HG03025 (cell line): ENCODE measurements at regions not wholly inside any gene's neighbourhood (a gene's known extent, or its start where the extent isn't known, plus 50 kb on each side); places are given as distances from the start of the nearest gene placed in this dataset.

Experiments
- ATAC-seq: cut with Tn5 transposase; IDR thresholded peaks from one replicate; pipeline ENCODE4 v1.9.1; 2021; ENCODE audit warnings: mild to moderate bottlenecking, moderate library complexity; ENCODE audit not compliant: unreplicated experiment, low FRiP score

- no peak for ATAC-seq
Observed at GRCh38 chr3:107063351-107063750, 313.9 kb upstream of the CCDC54 start.

GRCh38 chr3:107064405-107065060 is 312.7 kb upstream of the CCDC54 start:
- peak; percentile 92 for ATAC-seq

- no peak for ATAC-seq
Observed at GRCh38 chr3:107065094-107065861, 312.0 kb upstream of the CCDC54 start.

- ATAC-seq: no peak
Observed at GRCh38 chr3:107067421-107067820, 309.8 kb upstream of the CCDC54 start.

DNA sequence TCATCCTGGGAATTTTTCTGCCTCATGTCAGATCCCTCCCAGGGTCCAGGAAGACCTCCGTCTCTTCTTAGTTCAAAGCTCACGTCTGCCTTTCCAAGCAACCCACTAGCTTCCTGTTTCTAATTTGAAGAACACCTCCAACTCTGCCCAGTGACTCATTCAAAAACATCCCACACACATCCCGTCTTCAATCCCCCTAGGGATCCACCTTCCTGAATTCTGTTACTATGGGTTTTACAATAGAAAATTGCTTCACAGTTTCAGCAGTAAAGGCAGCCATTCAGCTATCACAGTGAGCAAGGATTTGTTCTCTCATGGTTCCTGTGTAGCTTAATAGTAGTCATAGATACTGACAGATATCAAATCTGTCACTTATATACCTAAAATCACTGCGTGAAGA is 308.3 kb upstream of the CCDC54 start:
- no peak for ATAC-seq

DNA sequence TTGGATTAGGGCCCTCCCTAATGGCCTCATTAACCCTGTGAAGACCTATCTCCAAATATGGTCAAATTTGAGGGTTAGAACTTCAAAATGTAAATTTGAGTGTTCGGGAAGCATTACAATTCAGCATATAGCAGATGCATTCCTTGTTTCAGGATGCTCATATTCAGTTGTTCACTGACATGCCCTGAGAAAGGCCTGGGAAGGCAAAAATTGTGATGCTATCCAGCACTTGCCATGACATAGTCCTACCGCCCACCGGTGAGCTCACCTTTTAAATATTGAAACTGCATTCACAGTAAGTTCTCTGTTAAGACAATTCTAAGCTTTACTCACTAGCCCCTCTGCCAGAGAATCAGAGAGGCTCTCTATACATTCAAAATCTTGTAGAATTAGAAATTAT is 300.3 kb upstream of the CCDC54 start:
- no peak for ATAC-seq

- ATAC-seq: no peak
Observed at GRCh38 chr3:107077391-107077790, 299.8 kb upstream of the CCDC54 start.

DNA sequence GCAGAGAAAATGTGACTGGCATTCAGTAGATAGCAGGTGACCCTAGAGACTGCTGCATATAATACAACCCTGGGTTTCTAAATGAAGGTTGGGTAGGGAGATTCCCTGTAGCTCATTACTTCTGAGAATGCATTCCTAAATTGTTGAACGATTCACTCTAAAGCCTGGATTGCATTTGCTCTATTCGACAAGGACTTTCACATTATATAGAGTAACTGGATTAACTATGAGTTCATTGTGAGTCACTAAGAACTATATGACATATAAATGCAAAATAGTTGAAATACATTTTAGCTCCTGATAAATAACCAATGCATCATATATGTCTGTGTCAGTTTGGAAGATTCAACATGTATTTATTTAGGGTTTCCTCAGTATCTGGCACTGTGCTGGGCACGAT is 294.7 kb upstream of the CCDC54 start:
- no peak for ATAC-seq

DNA sequence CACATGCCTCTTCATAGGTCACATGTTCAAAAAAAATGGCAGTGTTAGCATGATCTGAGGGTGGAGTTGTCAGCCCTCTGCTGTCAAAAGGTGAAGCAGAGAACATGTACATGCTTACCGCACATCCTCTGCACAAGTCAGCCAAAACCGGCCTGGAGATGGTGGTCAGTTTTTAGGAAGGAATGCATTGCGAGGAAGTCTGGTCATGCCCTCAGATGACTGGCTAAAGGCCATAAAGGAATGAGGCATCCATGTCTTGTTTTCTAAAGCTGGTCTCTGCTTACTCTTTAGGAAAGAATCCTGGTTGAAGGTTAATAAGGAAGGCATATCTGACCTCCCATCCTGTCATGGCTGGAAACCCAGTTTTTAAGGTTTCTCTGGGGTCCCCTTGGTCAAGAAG is 292.0 kb upstream of the CCDC54 start:
- no peak for ATAC-seq

DNA sequence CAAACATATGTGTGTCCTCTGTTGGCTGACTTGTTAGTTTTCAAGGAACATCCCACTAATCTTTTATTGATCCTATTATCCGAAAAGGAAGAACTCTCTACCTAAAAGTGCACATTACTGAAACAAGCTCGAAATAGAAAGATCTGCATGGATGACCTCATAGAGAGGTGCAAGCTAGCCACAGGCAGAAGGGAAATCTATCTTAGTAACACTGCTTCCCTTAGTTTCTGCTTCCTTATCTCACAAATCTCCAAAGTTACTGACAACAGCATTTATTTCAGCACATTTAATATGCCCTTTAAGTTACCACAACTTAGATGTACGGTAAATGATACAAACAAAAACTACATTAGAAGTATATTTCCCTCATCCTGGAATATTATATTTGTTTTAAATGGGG is 285.1 kb upstream of the CCDC54 start:
- ATAC-seq: no peak

DNA sequence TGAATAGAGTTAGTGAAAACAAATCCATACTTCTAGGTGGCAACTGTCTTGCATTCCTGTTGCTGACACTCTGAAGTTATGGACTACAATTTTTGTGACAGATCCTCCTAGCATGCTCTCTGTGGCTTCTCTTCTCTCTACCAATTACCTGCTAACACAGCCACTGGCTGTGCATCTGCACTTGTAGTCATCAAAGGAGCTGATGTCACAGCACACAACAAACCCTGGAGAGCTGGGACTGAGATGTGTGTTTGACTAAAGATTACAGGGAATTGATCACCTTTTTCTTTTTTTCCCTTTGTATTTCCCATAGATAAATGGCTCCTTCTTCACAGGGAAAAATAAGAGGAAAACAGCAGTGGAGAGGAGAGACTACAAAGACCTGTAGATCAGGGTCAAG is 278.4 kb upstream of the CCDC54 start:
- no peak for ATAC-seq

GRCh38 chr3:107100137-107100536 is 277.1 kb upstream of the CCDC54 start:
- ATAC-seq: no peak

- no peak for ATAC-seq
Observed at GRCh38 chr3:107100573-107100972, 276.7 kb upstream of the CCDC54 start.

GRCh38 chr3:107103786-107104185 is 273.5 kb upstream of the CCDC54 start:
- ATAC-seq: no peak

GRCh38 chr3:107106316-107106715 is 270.9 kb upstream of the CCDC54 start:
- no peak for ATAC-seq

DNA sequence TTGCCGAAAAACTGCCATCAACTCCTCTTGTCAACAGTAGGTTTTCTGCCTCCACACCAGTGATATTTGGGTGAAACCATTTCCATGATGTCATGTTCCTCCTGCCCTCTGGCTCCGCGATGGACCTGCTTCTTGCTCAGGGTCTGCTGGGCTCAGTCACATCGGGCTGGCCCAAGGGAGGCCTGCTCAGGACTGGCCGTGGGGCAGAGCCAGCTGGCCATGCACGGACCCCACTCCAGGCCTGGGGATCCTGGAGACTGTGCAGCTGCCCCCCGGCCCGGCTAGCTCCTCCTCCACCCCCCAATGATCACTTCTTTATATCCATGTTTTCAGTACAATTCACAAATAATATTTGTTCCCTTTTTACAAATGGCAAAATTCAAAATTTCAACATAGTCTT is 270.3 kb upstream of the CCDC54 start:
- ATAC-seq: no peak

GRCh38 chr3:107110596-107111305 is 266.5 kb upstream of the CCDC54 start:
- ATAC-seq: no peak

DNA sequence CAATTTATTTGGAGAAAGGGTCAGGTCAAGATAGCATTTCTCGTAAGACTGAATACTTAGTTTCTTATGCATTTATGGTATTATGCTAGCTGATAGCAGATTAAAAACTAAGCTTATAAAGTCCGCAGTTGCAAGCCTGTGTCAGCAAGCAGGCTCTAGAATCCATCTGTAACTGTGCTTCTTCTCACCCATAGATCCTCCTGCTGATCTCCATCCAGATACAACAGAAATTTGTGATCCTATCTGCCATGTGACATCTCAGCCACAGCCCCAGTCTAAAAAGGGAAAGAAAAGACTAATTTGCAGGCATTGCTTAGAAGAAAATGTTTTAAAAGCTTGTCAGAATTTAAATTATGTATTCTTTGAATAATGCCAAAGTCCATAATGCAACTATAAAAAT is 265.4 kb upstream of the CCDC54 start:
- ATAC-seq: no peak

DNA sequence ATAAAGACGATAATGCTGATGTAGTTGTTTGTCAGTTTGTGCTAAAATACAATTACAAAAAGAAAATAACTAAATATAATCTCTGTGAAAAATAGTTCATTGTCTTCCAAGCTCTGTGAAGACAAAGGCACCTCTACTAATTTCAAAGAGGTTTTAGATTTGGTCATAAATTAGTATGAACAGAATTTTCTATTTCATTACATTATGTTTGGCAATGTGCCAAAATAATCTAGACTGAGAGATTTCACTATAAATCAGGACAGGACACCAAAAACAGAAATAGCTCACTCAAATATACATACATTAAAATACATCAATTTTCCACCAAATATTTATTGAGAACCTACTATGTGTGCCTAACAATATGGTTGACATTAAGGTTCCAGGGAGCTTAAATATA is 264.9 kb upstream of the CCDC54 start:
- no peak for ATAC-seq

- ATAC-seq: no peak
Observed at GRCh38 chr3:107116251-107116650, 261.0 kb upstream of the CCDC54 start.

GRCh38 chr3:107117156-107117555 is 260.1 kb upstream of the CCDC54 start:
- ATAC-seq: no peak
